ENCODE measurements at regions not wholly inside any gene's neighbourhood (a gene's known extent, or its start where the extent isn't known, plus 50 kb on each side); places are given as distances from the start of the nearest gene placed in this dataset.

- ATAC-seq (no peak), DNase-seq (ENCODE audit: low spot score) (no peak)
- H3K27me3 Mint-ChIP-seq: no peaks in the 10 kb centered on the region
- H3K9me3 Mint-ChIP-seq: no peaks in the 10 kb centered on the region
- no peaks in the 10 kb centered on the region for H3K36me3 Mint-ChIP-seq
- H3K4me3 Mint-ChIP-seq: no peak overlapping the region
- peaks cover 7 to 17% of the 10 kb centered on the region in 2 donors for H3K4me1 Mint-ChIP-seq (ENCODE audit: low read depth in 2 of 2)
- no peak overlapping the region for H3K27ac Mint-ChIP-seq
These were observed 88.6 kb downstream of the MPP7 start for GRCh38 chr10:28214219-28214618.

DNA sequence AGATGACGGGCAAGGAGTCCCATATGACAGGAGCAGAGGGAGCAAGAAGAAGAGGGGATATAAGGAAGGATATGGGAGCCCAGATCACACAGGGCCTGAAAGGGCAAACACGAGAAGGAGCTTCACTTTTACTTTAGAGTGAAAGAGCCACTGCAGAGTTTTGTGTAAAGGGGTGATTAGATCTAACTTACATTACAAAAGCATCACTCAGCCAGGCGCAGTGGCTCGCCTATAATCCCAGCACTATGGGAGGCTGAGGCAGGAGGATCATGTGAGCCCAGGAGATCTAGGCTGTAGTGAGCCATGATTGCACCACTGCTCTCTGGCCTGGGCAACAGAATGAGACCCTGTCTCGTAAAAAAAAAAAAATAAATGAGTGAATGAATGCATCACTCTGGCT lies 91.1 kb downstream of the MPP7 start:
- Mint-ChIP-seq H3K27ac (no peak overlapping the region), H3K36me3 (no peaks in the 10 kb centered on the region), H3K27me3 (no peaks in the 10 kb centered on the region), H3K4me3 (no peak overlapping the region), H3K9me3 (no peaks in the 10 kb centered on the region), H3K4me1 (ENCODE audit: low read depth in 2 of 2) (peaks cover 0 to 10% of the 10 kb centered on the region in 2 donors)
- no peak for ATAC-seq
- no peak for DNase-seq (ENCODE audit: low spot score)

GRCh38 chr10:28207799-28208198 lies 95.1 kb downstream of the MPP7 start:
- H3K27ac Mint-ChIP-seq: no peak overlapping the region
- ATAC-seq: no peak
- no peak overlapping the region for H3K4me3 Mint-ChIP-seq
- no peaks in the 10 kb centered on the region for H3K36me3 Mint-ChIP-seq
- DNase-seq (ENCODE audit: low spot score): no peak
- no peaks in the 10 kb centered on the region for H3K27me3 Mint-ChIP-seq
- no peaks in the 10 kb centered on the region for H3K9me3 Mint-ChIP-seq
- no peaks in the 10 kb centered on the region for H3K4me1 Mint-ChIP-seq (ENCODE audit: low read depth in 2 of 2)

DNA sequence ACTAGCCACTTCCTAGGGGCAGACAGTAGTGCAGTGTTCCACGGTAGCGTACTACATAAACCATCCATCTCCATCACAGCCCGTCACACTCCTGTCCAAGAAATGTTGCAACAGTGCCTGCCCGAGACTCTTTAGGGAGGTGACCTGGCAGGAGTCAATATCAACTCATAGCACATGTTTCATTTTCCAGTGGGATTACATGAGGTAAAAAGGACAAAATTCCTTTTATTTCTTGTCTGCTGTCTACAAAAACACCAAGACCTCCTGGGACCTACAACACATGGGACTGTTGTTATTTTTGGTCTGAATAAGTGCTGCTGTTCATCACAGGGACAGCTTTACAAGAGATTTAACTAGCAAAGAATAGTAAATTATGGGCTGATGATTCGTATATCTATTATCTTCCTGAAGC lies 99.9 kb downstream of the MPP7 start:
- ATAC-seq: no peak
- no peak for DNase-seq (ENCODE audit: low spot score)
- Mint-ChIP-seq H3K4me3 (no peak overlapping the region), H3K36me3 (no peaks in the 10 kb centered on the region), H3K27me3 (no peaks in the 10 kb centered on the region), H3K9me3 (no peaks in the 10 kb centered on the region), H3K27ac (no peak overlapping the region), H3K4me1 (ENCODE audit: low read depth in 2 of 2) (no peaks in the 10 kb centered on the region)

- Mint-ChIP-seq H3K27ac (no peak overlapping the region), H3K27me3 (no peaks in the 10 kb centered on the region), H3K4me3 (no peak overlapping the region), H3K36me3 (no peaks in the 10 kb centered on the region), H3K4me1 (ENCODE audit: low read depth in 2 of 2) (no peaks in the 10 kb centered on the region), H3K9me3 (no peaks in the 10 kb centered on the region)
- no peak for ATAC-seq
- DNase-seq (ENCODE audit: low spot score): no peak
These were observed 101.2 kb downstream of the MPP7 start for GRCh38 chr10:28201410-28202400.

GRCh38 chr10:28200775-28201174 lies 102.1 kb downstream of the MPP7 start:
- H3K27ac Mint-ChIP-seq: no peak overlapping the region
- H3K27me3 Mint-ChIP-seq: no peaks in the 10 kb centered on the region
- H3K4me3 Mint-ChIP-seq: no peak overlapping the region
- ATAC-seq (no peak), DNase-seq (ENCODE audit: low spot score) (no peak)
- no peaks in the 10 kb centered on the region for H3K4me1 Mint-ChIP-seq (ENCODE audit: low read depth in 2 of 2)
- no peaks in the 10 kb centered on the region for H3K9me3 Mint-ChIP-seq
- H3K36me3 Mint-ChIP-seq: no peaks in the 10 kb centered on the region

- no peak for ATAC-seq
- Mint-ChIP-seq H3K36me3 (no peaks in the 10 kb centered on the region), H3K9me3 (no peaks in the 10 kb centered on the region), H3K4me1 (ENCODE audit: low read depth in 2 of 2) (peaks cover 0 to 5% of the 10 kb centered on the region in 2 donors), H3K4me3 (no peak overlapping the region), H3K27me3 (no peaks in the 10 kb centered on the region), H3K27ac (no peak overlapping the region)
- no peak for DNase-seq (ENCODE audit: low spot score)
These were observed 102.9 kb downstream of the MPP7 start for GRCh38 chr10:28199941-28200340.

- Mint-ChIP-seq H3K27ac (no peak overlapping the region), H3K36me3 (no peaks in the 10 kb centered on the region), H3K4me1 (ENCODE audit: low read depth in 2 of 2) (peaks cover 6 to 11% of the 10 kb centered on the region in 2 donors), H3K9me3 (no peaks in the 10 kb centered on the region), H3K4me3 (no peak overlapping the region), H3K27me3 (no peaks in the 10 kb centered on the region)
- DNase-seq (ENCODE audit: low spot score) (no peak), ATAC-seq (no peak)
These were observed 112.7 kb downstream of the MPP7 start for GRCh38 chr10:28190196-28190595.

DNA sequence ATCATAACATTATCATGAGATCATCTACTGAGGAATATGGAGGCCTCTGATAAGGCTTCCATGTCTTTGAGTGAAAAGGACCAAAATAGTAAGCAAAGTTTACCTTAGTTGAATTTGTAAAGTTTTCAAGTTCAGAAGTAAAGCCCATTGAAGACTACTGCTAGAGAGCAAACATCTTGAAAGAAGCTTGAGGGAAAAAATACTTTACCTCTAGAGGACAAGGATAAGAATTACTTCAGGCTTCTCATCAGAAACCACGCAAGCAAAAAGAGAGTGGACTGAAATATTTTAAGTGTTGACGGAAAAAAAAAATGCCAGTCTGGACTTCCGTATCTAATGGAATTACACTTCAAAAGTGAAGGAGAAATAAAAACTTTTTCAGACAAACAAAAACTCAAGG lies 114.3 kb downstream of the MPP7 start:
- Mint-ChIP-seq H3K4me1 (ENCODE audit: low read depth in 2 of 2) (peaks cover 6 to 11% of the 10 kb centered on the region in 2 donors), H3K27ac (no peak overlapping the region)

DNA sequence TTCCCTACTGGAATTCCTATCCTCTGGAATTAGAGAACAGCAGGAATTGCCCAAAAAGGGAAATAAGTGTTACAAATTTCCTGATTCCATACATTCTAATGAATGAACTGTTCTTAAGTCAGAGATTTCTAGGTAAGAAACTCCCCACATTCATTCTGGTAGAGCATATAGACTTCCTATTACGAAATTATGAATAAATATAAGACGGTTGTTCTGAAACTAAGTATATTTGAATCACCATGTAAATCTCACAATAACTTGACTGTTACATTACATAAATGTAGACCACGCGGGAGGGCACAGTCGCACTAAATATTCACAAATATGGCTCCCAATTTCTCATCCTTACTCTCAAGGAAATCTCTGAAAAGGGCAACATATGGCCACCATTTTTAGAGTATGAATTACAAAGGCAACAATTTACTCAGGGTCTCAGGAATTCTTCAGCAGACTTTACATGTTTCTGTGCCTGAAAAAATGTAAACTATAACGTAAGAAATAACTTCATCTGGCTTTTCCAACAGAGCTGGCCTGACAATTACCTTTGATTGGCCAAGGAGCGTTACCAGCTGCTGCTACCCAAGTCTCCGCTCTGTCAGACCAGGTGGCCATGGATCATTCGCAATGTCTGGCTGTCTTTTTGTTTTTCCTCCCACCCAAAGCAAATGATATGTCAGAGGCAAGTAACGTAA lies 115.8 kb downstream of the MPP7 start:
- ATAC-seq (no peak), DNase-seq (ENCODE audit: low spot score) (no peak)
- no peaks in the 10 kb centered on the region for H3K9me3 Mint-ChIP-seq
- H3K4me1 Mint-ChIP-seq (ENCODE audit: low read depth in 2 of 2): peaks cover 6 to 11% of the 10 kb centered on the region in 2 donors
- no peak overlapping the region for H3K27ac Mint-ChIP-seq
- peak overlapping the region; percentile 26 for H3K4me3 Mint-ChIP-seq
- no peaks in the 10 kb centered on the region for H3K36me3 Mint-ChIP-seq
- H3K27me3 Mint-ChIP-seq: no peaks in the 10 kb centered on the region

More for the DNA sequence above, 114.3 kb downstream of the MPP7 start:
- H3K27me3 Mint-ChIP-seq: no peaks in the 10 kb centered on the region
- DNase-seq (ENCODE audit: low spot score): no peak
- no peaks in the 10 kb centered on the region for H3K9me3 Mint-ChIP-seq
- no peak for ATAC-seq
- H3K4me3 Mint-ChIP-seq: no peak overlapping the region
- no peaks in the 10 kb centered on the region for H3K36me3 Mint-ChIP-seq

- no peaks in the 10 kb centered on the region for H3K36me3 Mint-ChIP-seq
- H3K27me3 Mint-ChIP-seq: no peaks in the 10 kb centered on the region
- no peak overlapping the region for H3K27ac Mint-ChIP-seq
These were observed 116.4 kb downstream of the MPP7 start for GRCh38 chr10:28186461-28186860.

GRCh38 chr10:28184810-28185209 lies 118.1 kb downstream of the MPP7 start:
- ATAC-seq (no peak), DNase-seq (ENCODE audit: low spot score) (no peak)
- Mint-ChIP-seq H3K9me3 (no peaks in the 10 kb centered on the region), H3K27me3 (no peaks in the 10 kb centered on the region), H3K36me3 (no peaks in the 10 kb centered on the region), H3K27ac (no peak overlapping the region), H3K4me3 (no peak overlapping the region), H3K4me1 (ENCODE audit: low read depth in 2 of 2) (peaks cover 2 to 3% of the 10 kb centered on the region in 2 donors)

More at GRCh38 chr10:28186461-28186860, 116.4 kb downstream of the MPP7 start:
- Mint-ChIP-seq H3K9me3 (no peaks in the 10 kb centered on the region), H3K4me3 (peak overlapping the region; percentile 26), H3K4me1 (ENCODE audit: low read depth in 2 of 2) (peaks cover 6 to 11% of the 10 kb centered on the region in 2 donors)
- ATAC-seq: no peak
- DNase-seq (ENCODE audit: low spot score): no peak

DNA sequence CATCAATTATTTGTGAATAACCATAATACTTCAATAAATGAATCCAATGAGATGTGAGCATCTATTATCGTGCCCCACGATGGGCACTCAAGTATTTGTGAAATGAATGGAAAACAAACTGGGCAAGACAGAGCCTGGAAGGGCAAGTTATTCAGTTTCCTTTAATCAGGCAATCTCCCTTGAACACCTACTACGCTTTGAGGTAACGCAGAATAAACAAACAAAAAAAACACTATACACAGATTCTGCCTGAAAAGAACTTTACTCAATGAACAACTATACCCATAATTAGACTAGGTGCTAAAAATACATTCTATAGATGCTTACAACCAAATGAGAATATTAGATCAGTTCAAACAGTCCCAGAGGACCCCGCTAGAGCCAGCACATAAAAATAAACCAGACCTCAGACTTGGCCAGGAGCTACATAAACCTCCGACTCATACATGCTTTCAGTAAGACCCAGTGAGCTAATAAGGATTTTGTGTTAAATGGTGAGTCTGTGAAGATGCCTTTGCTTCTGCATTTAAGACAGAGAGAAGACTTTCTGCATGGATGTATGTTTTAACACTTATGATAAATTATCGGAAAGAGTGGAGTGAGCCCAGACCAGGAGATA lies 121.3 kb downstream of the MPP7 start:
- ATAC-seq: no peak
- no peaks in the 10 kb centered on the region for H3K36me3 Mint-ChIP-seq
- no peak for DNase-seq (ENCODE audit: low spot score)
- no peaks in the 10 kb centered on the region for H3K27me3 Mint-ChIP-seq
- peaks cover 18% of the 10 kb centered on the region in 2 donors for H3K4me1 Mint-ChIP-seq (ENCODE audit: low read depth in 2 of 2)
- H3K9me3 Mint-ChIP-seq: no peaks in the 10 kb centered on the region
- H3K4me3 Mint-ChIP-seq: no peak overlapping the region
- no peak overlapping the region for H3K27ac Mint-ChIP-seq

GRCh38 chr10:28180654-28181053 lies 122.2 kb downstream of the MPP7 start:
- H3K4me1 Mint-ChIP-seq (ENCODE audit: low read depth in 2 of 2): peaks cover 23 to 25% of the 10 kb centered on the region in 2 donors
- no peaks in the 10 kb centered on the region for H3K36me3 Mint-ChIP-seq
- H3K27ac Mint-ChIP-seq: no peak overlapping the region
- no peak for DNase-seq (ENCODE audit: low spot score)
- no peak for ATAC-seq
- no peaks in the 10 kb centered on the region for H3K9me3 Mint-ChIP-seq
- H3K4me3 Mint-ChIP-seq: no peak overlapping the region
- H3K27me3 Mint-ChIP-seq: no peaks in the 10 kb centered on the region

Data from natural killer cell treated with Interleukin-12 subunit alpha and Interleukin-12 subunit beta and Interleukin-15 and Interleukin-18, amount 100 ng/mL, for 72 hours (primary cell).